GM23338 (cell line): ENCODE measurements at regions not wholly inside any gene's neighbourhood (a gene's known extent, or its start where the extent isn't known, plus 50 kb on each side); places are given as distances from the start of the nearest gene placed in this dataset.

Experiments
- ATAC-seq: fragments of 200-7000 bp; cut with Tn5 transposase; 3 replicates; pipeline ENCODE4 v1.9.1; 2020
- DNase-seq: peaks from one replicate; pipeline ENCODE4 v3.0.0-alpha.2; 2015; ENCODE audit warnings: low spot score
- H2AFZ ChIP-seq: fragments of 200-600 bp; sonication (generic); 2 replicates; pipeline ENCODE4 v1.8.0; 2016; ENCODE audit warnings: antibody characterized with exemption, mild to moderate bottlenecking, moderate library complexity
- H3F3A ChIP-seq: fragments of 200-600 bp; sonication (generic); replicated peaks from 2 replicates; pipeline ENCODE4 v1.8.0; 2017; ENCODE audit warnings: antibody characterized with exemption, mixed run types, low read depth
- H3K27ac ChIP-seq: fragments of 200-600 bp; sonication (generic); 2 replicates; pipeline ENCODE4 v1.6.1; 2016; ENCODE audit warnings: low read depth
- H3K27me3 ChIP-seq: fragments of 200-600 bp; sonication (generic); 2 replicates; pipeline ENCODE4 v1.8.0; 2016; ENCODE audit warnings: mild to moderate bottlenecking, mixed run types, moderate library complexity; ENCODE audit not compliant: insufficient read depth
- H3K36me3 ChIP-seq: fragments of 200-600 bp; sonication (generic); 2 replicates; pipeline ENCODE4 v1.8.0; 2016; ENCODE audit warnings: mild to moderate bottlenecking; ENCODE audit not compliant: insufficient read depth
- H3K4me1 ChIP-seq: fragments of 200-600 bp; sonication (generic); 2 replicates; pipeline ENCODE4 v1.8.0; 2016; ENCODE audit warnings: mild to moderate bottlenecking, moderate library complexity; ENCODE audit not compliant: insufficient read depth
- H3K4me2 ChIP-seq: fragments of 200-600 bp; sonication (generic); 2 replicates; pipeline ENCODE4 v1.7.1; 2017; ENCODE audit warnings: mixed run types
- H3K4me3 ChIP-seq: fragments of 200-600 bp; sonication (generic); 2 replicates; pipeline ENCODE4 v1.6.1; 2016; ENCODE audit warnings: mixed run types
- H3K79me2 ChIP-seq: fragments of 200-600 bp; sonication (generic); replicated peaks from 2 replicates; pipeline ENCODE4 v1.8.0; 2017; ENCODE audit warnings: mild to moderate bottlenecking; ENCODE audit not compliant: insufficient read depth
- H3K9me2 ChIP-seq: fragments of 200-600 bp; sonication (generic); 2 replicates; pipeline ENCODE4 v1.8.0; 2017; ENCODE audit not compliant: insufficient read depth
- H4K20me1 ChIP-seq: fragments of 200-600 bp; sonication (generic); replicated peaks from 2 replicates; pipeline ENCODE4 v1.8.0; 2017; ENCODE audit warnings: mild to moderate bottlenecking; ENCODE audit not compliant: insufficient read depth
- H3K27ac Mint-ChIP-seq: 2 replicates; pipeline ENCODE4 v1.8.0; 2020; ENCODE audit warnings: inconsistent platforms, mild to moderate bottlenecking, moderate library complexity, mixed read lengths
- H3K27me3 Mint-ChIP-seq: 3 replicates; pipeline ENCODE4 v1.8.0; 2022; ENCODE audit warnings: low read depth, mild to moderate bottlenecking, moderate library complexity, mixed read lengths, inconsistent platforms; ENCODE audit not compliant: insufficient read depth, poor library complexity
- H3K36me3 Mint-ChIP-seq: 3 replicates; pipeline ENCODE4 v1.8.0; 2021; ENCODE audit warnings: low read depth, mild to moderate bottlenecking, inconsistent platforms, moderate library complexity, mixed read lengths
- H3K4me1 Mint-ChIP-seq: 3 replicates; pipeline ENCODE4 v1.8.0; 2020; ENCODE audit warnings: mild to moderate bottlenecking, inconsistent platforms, mixed read lengths
- H3K4me3 Mint-ChIP-seq: 3 replicates; pipeline ENCODE4 v1.8.0; 2021; ENCODE audit warnings: moderate library complexity, mild to moderate bottlenecking, inconsistent platforms, mixed read lengths
- H3K9me3 Mint-ChIP-seq: 3 replicates; pipeline ENCODE4 v1.8.0; 2020; ENCODE audit warnings: moderate library complexity, mild to moderate bottlenecking, inconsistent platforms, mixed read lengths
- CREB1 ChIP-seq: fragments of 250-450 bp; sonication (Bioruptor Pico); IDR thresholded peaks from 2 replicates; pipeline ENCODE4 v1.5.0; 2020; ENCODE audit warnings: low read depth, mild to moderate bottlenecking, moderate library complexity
- CTCF ChIP-seq, 2 experiments: fragments of 200-600 bp in 1 of 2; sonication (generic) in 1 of 2; conservative IDR thresholded peaks; 2 replicates each; pipeline versions ENCODE4 v1.5.1 to v1.6.1; 2016 to 2017; ENCODE audit warnings: antibody characterized with exemption in 2 of 2, low read depth in 2 of 2, mild to moderate bottlenecking in 2 of 2, moderate library complexity in 1 of 2
- ETS1 ChIP-seq: IDR thresholded peaks from 2 replicates; pipeline ENCODE4 v1.6.1; 2016; ENCODE audit warnings: antibody characterized with exemption
- EZH2 ChIP-seq: fragments of 200-600 bp; sonication (generic); IDR thresholded peaks from one replicate; pipeline ENCODE4 v1.8.0; 2017; ENCODE audit warnings: antibody characterized with exemption, mild to moderate bottlenecking, low read depth; ENCODE audit not compliant: unreplicated experiment
- EZH2phosphoT487 ChIP-seq: fragments of 200-600 bp; sonication (generic); IDR thresholded peaks from one replicate; pipeline ENCODE4 v1.8.1; 2018; ENCODE audit warnings: antibody characterized with exemption; ENCODE audit not compliant: unreplicated experiment
- JUNB ChIP-seq: IDR thresholded peaks from one replicate; pipeline ENCODE4 v1.6.1; 2016; ENCODE audit warnings: antibody characterized with exemption; ENCODE audit not compliant: unreplicated experiment
- NANOG ChIP-seq: IDR thresholded peaks from 2 replicates; pipeline ENCODE4 v1.6.1; 2016; ENCODE audit warnings: antibody characterized with exemption, borderline replicate concordance
- POLR2AphosphoS5 ChIP-seq: IDR thresholded peaks from 2 replicates; pipeline ENCODE4 v1.6.1; 2016; ENCODE audit warnings: antibody characterized with exemption, low read depth
- REST ChIP-seq: IDR thresholded peaks from one replicate; pipeline ENCODE4 v1.6.1; 2018; ENCODE audit warnings: antibody characterized with exemption; ENCODE audit not compliant: unreplicated experiment
- STAT1 ChIP-seq: IDR thresholded peaks from one replicate; pipeline ENCODE4 v1.6.1; 2016; ENCODE audit warnings: antibody characterized with exemption; ENCODE audit not compliant: unreplicated experiment
- ZNF114 ChIP-seq: fragments of 250-450 bp; sonication (Bioruptor Pico); IDR thresholded peaks from 2 replicates; pipeline ENCODE4 v1.5.0; 2020; ENCODE audit warnings: mild to moderate bottlenecking, moderate library complexity
- ZNF331 ChIP-seq: fragments of 250-450 bp; sonication (Bioruptor Pico); IDR thresholded peaks from 2 replicates; pipeline ENCODE4 v1.5.0; 2020; ENCODE audit warnings: low read depth, mild to moderate bottlenecking, moderate library complexity
- ZNF462 ChIP-seq: fragments of 250-450 bp; sonication (Bioruptor Pico); IDR thresholded peaks from 2 replicates; pipeline ENCODE4 v1.5.0; 2020; ENCODE audit warnings: mild to moderate bottlenecking, moderate library complexity

GRCh38 chr7:131737746-131738465 lies 181.5 kb upstream of the PODXL start:
- Histone ChIP-seq H2AFZ (peak overlapping the region; percentile 94), H3K27me3 (no peaks in the 10 kb centered on the region), H3K9me2 (peaks cover 7% of the 10 kb centered on the region; the same call in 1 of the 2 replicates), H3K4me3 (no peak overlapping the region), H4K20me1 (no peaks in the 10 kb centered on the region), H3F3A (no peaks in the 10 kb centered on the region), H3K79me2 (no peaks in the 10 kb centered on the region), H3K4me1 (peaks cover 23% of the 10 kb centered on the region), H3K27ac (no peak overlapping the region), H3K36me3 (no peaks in the 10 kb centered on the region), H3K4me2 (peak overlapping the region; percentile 48; the same call in 1 of the 2 replicates)
- DNase-seq (peak; percentile 46), ATAC-seq (peak; percentile 56)
- Mint-ChIP-seq H3K27me3 (peaks cover 10% of the 10 kb centered on the region), H3K4me3 (no peak overlapping the region), H3K27ac (no peak overlapping the region), H3K9me3 (no peaks in the 10 kb centered on the region), H3K36me3 (no peaks in the 10 kb centered on the region), H3K4me1 (peaks cover 22% of the 10 kb centered on the region)
- TF ChIP-seq ETS1 (no peak), POLR2AphosphoS5 (no peak), REST (no peak), STAT1 (no peak), CREB1 (no peak), EZH2 (no peak), ZNF114 (CRISPR knock-in tag) (no peak), JUNB (no peak), ZNF462 (CRISPR knock-in tag) (no peak), NANOG (no peak), ZNF331 (CRISPR knock-in tag) (no peak), EZH2phosphoT487 (no peak), CTCF (conservative IDR thresholded peaks at IDR 0.05; ENCODE audit: low read depth in 2 of 2) (no peak)
